ENCODE measurements at regions not wholly inside any gene's neighbourhood (a gene's known extent, or its start where the extent isn't known, plus 50 kb on each side); places are given as distances from the start of the nearest gene placed in this dataset.

DNA sequence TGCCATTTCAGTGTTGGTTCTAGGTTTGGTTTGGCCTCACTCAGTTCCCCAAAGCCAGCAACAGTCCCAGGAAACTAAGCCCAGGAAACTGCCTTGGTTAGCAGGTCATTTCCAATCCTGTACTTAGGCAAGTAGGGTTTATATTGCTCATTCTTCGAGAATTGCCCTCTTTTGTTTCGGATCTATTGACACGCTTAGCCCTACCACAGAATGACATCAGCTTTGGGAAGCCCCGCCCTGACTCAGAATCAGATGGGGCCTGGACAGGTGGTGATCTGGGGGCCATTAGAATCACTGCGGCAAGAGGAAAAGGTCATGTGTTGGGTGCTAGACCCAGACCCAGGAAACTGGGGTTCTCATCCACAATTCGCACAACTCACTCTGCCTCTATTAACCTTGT is 578.2 kb downstream of the QKI start:
- TF ChIP-seq, protein P1, sequence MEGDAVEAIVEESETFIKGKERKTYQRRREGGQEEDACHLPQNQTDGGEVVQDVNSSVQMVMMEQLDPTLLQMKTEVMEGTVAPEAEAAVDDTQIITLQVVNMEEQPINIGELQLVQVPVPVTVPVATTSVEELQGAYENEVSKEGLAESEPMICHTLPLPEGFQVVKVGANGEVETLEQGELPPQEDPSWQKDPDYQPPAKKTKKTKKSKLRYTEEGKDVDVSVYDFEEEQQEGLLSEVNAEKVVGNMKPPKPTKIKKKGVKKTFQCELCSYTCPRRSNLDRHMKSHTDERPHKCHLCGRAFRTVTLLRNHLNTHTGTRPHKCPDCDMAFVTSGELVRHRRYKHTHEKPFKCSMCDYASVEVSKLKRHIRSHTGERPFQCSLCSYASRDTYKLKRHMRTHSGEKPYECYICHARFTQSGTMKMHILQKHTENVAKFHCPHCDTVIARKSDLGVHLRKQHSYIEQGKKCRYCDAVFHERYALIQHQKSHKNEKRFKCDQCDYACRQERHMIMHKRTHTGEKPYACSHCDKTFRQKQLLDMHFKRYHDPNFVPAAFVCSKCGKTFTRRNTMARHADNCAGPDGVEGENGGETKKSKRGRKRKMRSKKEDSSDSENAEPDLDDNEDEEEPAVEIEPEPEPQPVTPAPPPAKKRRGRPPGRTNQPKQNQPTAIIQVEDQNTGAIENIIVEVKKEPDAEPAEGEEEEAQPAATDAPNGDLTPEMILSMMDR (conservative IDR thresholded peaks at IDR 0.05; ENCODE audit: low read depth, low read length), result no peak
- TF ChIP-seq POLR2A (IDR thresholded peaks at IDR 0.05; ENCODE audit: low read depth, low read length), result no peak

All from IMR-90 (cell line).